ENCODE measurements at regions not wholly inside any gene's neighbourhood (a gene's known extent, or its start where the extent isn't known, plus 50 kb on each side); places are given as distances from the start of the nearest gene placed in this dataset.
"Not testable (repeated sequence)": the region's sequence is repeated elsewhere in the genome, so short reads cannot be mapped to it uniquely, and the experiment has no call there.

GRCh38 chr5:163894645-163895044, 389.2 kb downstream of the MAT2B start:
- DNase-seq: no peak
- no peak overlapping the region for H3K27ac ChIP-seq
- no peak for TF ChIP-seq CTCF (IDR thresholded peaks at IDR 0.05)
- H3K36me3 ChIP-seq: no peaks in the 10 kb centered on the region
- H3K4me3 ChIP-seq: no peak overlapping the region
- ATAC-seq: no peak
- H3K27me3 ChIP-seq: no peaks in the 10 kb centered on the region
- intact Hi-C loops (cut with DNase I): no loop called here
- no peaks in the 10 kb centered on the region for H3K4me1 ChIP-seq
- H3K9me3 ChIP-seq: no peaks in the 10 kb centered on the region

- Histone ChIP-seq H3K9me3 (peaks cover 7% of the 10 kb centered on the region), H3K36me3 (no peaks in the 10 kb centered on the region), H3K4me3 (no peak overlapping the region), H3K27ac (no peak overlapping the region), H3K27me3 (no peaks in the 10 kb centered on the region), H3K4me1 (no peaks in the 10 kb centered on the region)
- intact Hi-C loops (cut with DNase I): no loop called here
- no peak for TF ChIP-seq CTCF (IDR thresholded peaks at IDR 0.05)
- DNase-seq (no peak), ATAC-seq (no peak)
Measured at GRCh38 chr5:163898873-163899272, 393.5 kb downstream of the MAT2B start.

GRCh38 chr5:163907783-163908182, 402.4 kb downstream of the MAT2B start:
- H3K36me3 ChIP-seq; DNase-seq; H3K4me3 ChIP-seq; H3K27me3 ChIP-seq; H3K4me1 ChIP-seq; H3K27ac ChIP-seq; intact Hi-C loops (cut with DNase I); ATAC-seq; H3K9me3 ChIP-seq: not testable (repeated sequence)

DNA sequence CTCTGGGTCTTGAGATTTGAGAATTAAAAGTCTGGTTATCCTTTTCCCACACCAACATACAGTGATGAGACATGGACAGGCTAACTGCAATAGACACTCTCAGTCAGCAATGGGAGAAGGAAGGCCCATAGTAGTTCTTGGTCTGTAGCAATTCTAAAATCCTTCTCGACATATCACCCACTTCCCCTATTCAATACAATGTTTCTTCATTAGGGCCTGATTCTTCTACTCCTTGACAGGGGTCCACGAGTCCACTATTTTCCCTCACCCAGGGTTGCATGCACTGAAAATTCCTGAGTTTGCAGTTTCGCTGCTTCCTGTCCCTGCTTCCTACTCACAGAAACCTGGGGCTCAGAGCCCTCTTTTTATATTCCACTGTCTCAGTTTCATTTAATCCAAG, 402.8 kb downstream of the MAT2B start:
- Histone ChIP-seq H3K36me3 (no peaks in the 10 kb centered on the region), H3K27ac (no peak overlapping the region), H3K9me3 (no peaks in the 10 kb centered on the region), H3K27me3 (no peaks in the 10 kb centered on the region), H3K4me1 (no peaks in the 10 kb centered on the region), H3K4me3 (no peak overlapping the region)
- TF ChIP-seq CTCF (IDR thresholded peaks at IDR 0.05): no peak
- DNase-seq (no peak), ATAC-seq (peak; percentile 68)
- intact Hi-C loops (cut with DNase I): no loop called here

GRCh38 chr5:163910226-163910625, 404.8 kb downstream of the MAT2B start:
- TF ChIP-seq CTCF (IDR thresholded peaks at IDR 0.05): no peak
- H3K27me3 ChIP-seq: no peaks in the 10 kb centered on the region
- intact Hi-C loops (cut with DNase I): no loop called here
- H3K4me1 ChIP-seq: no peaks in the 10 kb centered on the region
- DNase-seq (no peak), ATAC-seq (no peak)
- H3K27ac ChIP-seq: no peak overlapping the region
- H3K9me3 ChIP-seq: no peaks in the 10 kb centered on the region
- H3K36me3 ChIP-seq: no peaks in the 10 kb centered on the region
- H3K4me3 ChIP-seq: no peak overlapping the region

GRCh38 chr5:163912046-163912445, 406.6 kb downstream of the MAT2B start:
- no peak for ATAC-seq
- Histone ChIP-seq H3K27me3 (no peaks in the 10 kb centered on the region), H3K4me3 (no peak overlapping the region), H3K27ac (no peak overlapping the region), H3K4me1 (no peaks in the 10 kb centered on the region), H3K9me3 (no peaks in the 10 kb centered on the region), H3K36me3 (no peaks in the 10 kb centered on the region)
- intact Hi-C loops (cut with DNase I): no loop called here
- no peak for DNase-seq
- no peak for TF ChIP-seq CTCF (IDR thresholded peaks at IDR 0.05)

Measured in upper lobe of right lung (tissue), 1 donor.